ENCODE measurements at regions not wholly inside any gene's neighbourhood (a gene's known extent, or its start where the extent isn't known, plus 50 kb on each side); places are given as distances from the start of the nearest gene placed in this dataset.
"Not testable (repeated sequence)": the region's sequence is repeated elsewhere in the genome, so short reads cannot be mapped to it uniquely, and the experiment has no call there.

DNA sequence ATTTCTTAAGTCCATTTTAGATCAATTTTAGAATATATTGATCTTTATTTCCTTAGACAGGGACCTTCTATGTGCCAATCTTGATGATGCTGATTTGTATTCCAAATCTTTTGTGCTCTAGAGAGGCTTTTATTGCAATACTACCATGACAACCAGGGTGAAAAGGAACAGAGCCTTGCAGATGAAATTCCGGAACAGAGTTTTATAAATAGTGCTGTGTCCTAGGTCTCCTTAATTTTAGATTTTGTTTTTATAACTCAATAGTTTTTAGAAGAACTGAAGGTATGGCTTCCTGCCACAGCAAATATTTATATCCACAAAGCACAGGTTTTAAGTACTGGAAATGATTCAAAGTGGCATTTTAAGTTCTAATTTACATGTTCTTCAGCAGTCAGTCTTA is 160.2 kb downstream of the PMAIP1 start:
- no peak for DNase-seq

DNA sequence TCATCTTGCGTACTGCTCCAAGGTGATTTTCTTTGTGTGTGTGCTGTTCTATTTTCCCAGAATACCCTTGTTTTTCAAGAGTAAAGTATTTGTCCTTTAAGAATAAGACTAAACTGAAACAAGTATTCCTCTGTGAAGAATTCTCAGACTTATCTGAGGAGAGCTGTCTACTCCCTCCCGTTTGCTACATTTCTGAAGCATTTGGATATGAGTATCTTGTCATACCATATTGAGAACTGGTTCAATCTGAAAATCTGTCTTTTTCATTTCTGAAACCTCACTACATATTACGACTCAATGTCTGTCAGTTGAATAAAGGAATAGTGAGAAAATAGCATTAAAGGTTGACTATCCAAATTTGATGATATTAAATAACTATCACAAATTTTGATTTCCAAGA is 159.4 kb downstream of the PMAIP1 start:
- no peak for DNase-seq

DNA sequence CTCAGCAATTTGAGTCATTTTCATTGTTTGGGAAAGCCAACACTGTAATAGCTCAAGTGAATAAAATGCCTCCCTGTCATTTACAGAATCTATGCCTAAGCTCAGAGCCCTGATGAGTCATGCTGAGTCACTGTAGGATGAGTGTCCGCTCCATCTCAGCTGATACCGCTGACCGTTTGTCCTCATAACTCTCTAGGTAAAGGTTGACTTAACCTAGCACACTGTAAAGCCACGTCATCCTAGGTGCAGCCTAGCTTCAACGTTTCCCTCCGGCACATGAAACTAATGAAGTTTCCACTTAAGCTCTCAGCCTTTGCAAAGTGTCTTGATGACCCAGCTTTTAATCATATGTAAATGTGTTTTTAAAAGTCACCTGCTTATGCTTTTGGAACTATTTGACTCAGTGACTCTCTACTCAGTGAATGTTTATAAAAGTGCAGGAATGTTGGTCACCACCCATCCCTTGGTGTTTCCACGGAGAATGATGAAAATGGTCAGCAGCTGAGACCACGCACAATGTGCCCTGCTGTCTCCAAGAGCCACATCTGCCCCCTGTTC is 154.0 kb downstream of the PMAIP1 start:
- DNase-seq, result peak; percentile 98

DNA sequence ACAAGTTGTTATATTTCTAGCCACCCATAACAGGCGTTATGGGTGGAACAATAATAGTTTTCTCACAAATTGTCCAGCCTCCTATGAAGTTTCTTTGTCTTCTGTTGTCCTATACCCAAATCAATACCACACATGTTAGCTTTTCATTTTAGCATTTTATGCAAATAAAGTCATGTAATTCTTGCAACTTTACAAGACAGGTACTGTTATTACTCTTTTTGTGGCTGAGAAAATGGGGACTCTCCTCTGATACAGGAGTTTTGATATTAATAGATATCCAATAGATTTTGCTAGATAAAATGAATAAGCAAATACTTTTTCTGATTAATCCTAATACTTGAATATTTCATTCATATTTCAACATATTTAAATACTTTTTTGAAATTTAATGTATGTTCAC is 151.0 kb downstream of the PMAIP1 start:
- DNase-seq, result no peak

DNA sequence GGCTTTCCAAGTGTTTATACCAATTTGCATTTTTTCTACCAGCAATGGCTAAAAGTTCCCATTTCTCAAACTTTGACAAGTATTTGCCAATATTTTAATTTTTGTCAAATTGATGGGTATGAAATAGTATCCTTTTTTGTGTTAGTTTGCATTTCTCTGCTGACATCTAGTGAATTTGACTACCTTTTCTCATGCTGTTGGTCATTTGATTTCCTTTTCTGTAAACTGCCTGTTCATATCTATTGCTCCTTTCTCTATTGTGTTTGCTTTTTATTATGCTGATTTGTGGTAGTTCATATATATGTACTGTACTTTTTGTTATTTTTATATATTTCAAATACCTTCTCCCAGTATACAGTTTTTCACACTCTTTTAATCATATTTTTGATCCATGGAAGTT is 149.4 kb downstream of the PMAIP1 start:
- DNase-seq, result no peak

DNA sequence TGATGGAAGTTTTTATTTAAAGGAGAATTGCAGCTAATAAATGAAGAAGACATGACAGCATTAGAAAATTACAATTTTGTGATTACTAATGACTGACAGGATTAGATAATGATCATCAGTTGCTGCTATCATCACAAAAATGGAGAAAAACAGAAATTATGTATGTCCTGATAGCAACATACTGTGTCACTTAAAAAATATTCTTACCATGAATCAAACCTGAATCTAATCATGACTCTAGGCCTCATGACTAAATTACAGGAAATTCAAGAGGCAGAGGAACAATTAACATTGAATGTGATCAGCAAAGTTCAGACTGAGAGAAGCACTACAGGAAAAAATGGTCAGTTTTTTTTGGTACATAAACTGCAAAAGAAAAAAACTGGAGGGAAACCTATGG is 147.8 kb downstream of the PMAIP1 start:
- peak; percentile 52 for DNase-seq

DNA sequence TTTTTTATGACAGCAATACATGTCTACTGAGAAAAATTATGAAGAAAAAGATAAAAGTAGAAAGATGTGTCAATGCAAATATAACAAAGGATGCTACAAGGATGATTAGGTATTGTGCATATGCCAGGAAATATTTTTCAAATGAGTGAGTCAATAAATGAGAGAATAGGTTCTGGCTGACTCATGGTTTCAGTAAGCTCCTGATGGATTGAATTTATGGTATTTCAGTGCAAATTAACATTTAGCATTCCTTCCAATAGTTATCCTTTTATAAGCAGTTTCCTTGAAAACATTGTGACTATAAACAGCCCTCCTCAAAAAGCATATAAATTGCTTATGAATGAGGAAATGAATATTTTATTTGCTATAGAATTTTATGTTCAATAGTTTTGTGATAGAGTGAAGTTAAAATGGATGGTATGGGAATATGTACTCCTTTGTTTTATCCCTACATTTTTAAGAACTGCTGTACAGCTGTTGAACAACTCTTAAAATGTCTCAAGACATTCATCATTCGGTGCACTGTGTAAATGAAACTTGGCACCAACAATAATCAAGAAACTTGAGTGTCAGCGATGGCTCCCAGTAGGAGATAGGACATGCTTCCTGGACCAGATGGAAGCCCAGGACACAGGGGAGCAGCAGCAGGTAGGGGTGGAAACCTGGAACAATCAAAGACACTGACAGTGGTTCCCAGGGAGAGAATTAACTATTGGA is 144.7 kb downstream of the PMAIP1 start:
- peak; percentile 89 for DNase-seq

DNA sequence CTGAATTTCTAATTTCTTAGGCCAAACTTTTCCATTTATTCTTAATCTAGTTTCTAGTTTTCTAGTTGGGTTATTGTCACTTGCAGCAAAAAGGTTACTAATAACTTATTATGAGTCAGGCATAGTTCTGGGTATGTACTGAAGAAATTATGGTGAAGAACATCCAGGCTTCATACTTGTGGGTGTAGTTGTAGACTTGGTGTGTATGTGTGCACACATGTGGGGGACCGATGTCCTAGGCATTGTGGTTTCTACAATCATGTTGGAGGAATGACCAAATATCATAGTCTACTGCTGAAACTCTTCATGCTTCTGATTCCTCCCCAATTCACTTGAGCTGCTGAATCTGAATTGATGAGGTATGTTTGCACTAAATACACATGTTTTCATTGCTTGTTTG is 141.2 kb downstream of the PMAIP1 start:
- DNase-seq, result peak; percentile 44

DNA sequence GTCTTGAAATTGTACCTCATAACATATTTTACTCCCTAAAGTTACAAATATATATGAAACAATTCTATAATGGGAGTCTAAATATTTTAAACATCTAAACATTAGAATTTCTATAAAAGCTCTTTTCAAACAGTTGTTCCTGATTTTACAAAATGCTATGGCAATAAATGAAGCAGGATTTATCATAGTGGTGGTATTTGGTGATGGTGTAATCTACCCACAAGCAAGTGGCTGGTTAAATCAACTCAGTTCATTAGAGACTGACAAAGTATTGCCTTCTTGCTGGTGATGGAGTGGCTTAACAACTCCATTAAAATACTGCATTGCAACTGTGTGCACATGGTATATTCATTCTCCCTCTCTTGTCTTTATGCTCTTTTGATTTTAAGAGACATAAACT is 138.9 kb downstream of the PMAIP1 start:
- DNase-seq, result no peak

DNA sequence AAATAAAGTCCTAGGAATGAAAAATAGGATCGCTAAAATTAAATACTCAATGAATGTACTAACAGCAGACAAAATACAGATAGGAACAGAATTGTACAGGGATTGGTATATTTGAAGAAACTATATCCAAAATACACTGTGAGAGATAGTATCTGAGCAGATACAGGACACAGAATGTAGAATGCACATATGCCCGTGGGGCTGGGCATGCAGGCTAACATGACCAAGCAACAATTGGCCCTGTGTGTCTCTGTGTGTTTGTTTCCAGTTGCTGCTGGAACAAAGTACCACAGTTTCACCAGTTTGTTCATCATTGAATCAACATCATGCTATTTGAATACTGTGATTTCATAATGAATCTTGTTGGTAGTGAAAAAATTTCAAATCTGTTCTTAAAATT is 127.6 kb downstream of the PMAIP1 start:
- no peak for DNase-seq

DNA sequence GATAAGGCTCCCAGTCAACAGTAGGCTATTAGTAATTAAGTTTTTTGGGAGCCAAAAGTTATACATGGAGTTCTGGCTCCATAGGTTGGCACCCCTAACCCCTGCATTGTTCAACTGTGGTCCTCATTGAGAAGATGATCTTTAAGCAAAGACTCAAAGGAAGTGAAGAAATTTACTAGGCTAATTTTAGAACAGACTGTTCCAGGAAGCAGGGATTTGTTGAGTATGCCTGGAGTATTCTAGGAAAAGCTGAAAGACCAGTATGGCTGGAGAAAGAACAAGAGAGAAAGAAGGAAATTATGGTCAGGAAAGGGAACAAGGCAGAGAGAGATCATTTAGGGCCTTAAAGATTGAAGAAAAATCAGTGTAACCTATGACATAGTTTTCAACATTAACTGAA is 125.1 kb downstream of the PMAIP1 start:
- DNase-seq, result no peak

DNA sequence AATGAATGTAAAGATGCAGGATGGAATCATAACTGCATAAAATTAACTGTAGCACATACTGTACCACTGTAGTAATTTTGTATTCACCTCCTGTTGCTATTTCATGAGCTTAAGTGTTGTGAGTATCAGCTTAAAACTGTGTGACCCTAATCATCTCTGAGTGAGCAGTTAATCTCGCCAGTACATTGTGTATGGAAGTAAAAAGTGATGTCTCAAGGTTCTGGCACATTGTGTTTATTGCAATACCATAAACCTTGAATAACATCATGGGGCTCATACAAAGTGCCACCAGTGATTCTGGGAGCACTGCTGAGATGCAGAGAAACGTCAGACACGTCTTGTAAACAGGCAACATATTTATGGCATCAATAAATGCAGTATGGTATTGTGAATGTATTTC is 124.5 kb downstream of the PMAIP1 start:
- DNase-seq, result no peak

DNA sequence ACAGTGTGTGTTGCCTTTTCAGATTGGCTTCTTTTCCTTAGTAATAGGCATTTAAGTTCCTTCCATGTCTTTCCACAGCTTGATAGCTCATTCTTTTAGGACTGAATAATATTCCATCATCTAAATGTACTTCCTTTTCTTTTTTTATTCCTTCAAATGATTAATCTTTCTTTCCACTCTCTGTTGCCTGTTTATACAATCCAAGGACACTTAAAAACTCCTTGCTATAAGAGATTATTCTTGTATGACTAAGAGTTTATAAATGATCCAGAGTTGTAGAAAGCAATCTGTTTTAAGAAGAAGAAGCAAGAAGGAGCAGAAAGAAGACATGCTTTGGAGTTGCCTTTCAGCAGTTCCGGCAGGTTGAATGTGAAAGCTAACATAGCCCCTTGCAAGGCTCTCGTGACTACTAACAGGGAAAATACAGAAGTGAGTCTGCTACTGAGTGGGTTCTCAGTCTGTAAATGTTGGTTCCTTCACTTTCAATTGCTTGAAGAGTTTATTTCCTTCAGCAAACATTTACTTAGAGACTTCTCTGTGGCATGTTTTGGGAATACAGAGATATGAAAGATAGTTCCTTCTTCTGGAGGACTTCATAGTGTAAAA is 123.0 kb downstream of the PMAIP1 start:
- DNase-seq, result no peak

DNA sequence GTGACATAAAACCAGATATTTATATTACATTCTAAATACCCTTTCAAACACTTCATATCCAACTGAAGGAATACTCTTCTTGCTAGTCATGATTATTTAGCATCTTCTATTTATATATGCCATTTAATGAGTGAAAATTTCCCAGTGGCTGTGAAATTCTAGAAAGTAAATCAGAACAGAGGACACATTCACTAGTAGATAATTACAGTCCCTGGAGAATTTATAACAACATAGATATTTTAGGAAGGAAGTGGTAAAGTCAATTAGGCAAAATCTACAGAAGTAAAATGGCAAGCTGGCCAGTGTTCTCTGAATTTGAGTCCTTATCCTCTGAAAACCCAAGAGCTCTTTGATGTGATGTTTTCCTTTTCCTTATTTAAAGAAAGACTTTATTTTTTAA is 121.8 kb downstream of the PMAIP1 start:
- no peak for DNase-seq

DNA sequence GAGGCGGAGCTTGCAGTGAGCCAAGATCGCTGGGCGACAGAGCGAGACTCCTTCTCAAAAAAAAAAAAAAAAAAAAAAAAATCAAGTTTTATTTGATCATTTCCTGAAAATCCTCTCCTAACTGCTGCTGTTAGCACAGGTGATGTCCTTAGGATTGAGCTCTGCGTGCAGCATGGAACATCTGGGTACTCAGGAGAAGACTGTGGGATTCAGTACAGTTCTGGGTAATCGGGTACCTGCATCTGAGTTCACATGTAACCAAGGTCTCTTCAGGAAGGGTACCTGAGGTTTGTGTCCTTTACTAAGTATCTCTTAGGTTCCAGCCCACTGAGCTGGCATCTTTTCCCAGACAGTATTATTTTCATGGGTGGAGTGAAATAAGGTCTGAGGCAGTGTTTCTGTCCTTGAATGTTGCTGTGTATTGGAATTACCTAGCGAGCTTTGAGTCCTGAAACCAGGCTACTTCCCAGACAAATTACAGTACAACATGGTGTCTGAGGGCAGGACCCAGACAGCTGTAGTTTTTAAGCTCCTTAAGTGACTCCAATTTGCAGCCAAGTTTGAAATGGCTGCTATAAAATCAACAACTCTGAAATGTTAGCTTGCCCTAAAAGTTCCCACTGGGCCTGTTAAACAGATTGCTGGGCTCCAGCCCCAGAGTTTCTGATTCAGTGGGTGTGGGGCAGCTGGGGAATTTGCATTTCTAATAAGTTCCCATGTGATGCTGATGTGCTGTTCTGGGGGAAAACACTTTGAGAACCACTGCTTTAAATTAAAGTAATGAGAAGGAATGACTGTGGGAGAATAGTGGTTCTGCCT is 120.5 kb downstream of the PMAIP1 start:
- DNase-seq, result peak; percentile 47

DNA sequence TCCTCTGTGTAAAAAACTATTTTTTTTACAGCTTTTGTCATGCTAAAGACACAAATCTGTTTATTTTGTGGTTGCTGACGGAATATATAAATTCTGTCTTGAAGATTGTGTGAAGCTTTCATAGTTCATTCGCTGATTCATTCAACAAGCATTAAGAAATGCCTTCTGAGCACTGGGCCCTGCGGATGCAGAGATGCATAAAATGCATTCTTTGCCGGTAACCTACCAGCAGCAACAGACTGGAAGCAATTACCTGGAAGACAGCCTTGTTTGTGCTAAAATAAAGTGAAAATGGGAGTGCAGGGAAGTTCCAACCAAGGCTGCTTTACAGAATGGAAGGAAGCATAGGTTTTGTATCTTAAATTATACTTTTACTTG is 119.7 kb downstream of the PMAIP1 start:
- DNase-seq, result peak; percentile 89

DNA sequence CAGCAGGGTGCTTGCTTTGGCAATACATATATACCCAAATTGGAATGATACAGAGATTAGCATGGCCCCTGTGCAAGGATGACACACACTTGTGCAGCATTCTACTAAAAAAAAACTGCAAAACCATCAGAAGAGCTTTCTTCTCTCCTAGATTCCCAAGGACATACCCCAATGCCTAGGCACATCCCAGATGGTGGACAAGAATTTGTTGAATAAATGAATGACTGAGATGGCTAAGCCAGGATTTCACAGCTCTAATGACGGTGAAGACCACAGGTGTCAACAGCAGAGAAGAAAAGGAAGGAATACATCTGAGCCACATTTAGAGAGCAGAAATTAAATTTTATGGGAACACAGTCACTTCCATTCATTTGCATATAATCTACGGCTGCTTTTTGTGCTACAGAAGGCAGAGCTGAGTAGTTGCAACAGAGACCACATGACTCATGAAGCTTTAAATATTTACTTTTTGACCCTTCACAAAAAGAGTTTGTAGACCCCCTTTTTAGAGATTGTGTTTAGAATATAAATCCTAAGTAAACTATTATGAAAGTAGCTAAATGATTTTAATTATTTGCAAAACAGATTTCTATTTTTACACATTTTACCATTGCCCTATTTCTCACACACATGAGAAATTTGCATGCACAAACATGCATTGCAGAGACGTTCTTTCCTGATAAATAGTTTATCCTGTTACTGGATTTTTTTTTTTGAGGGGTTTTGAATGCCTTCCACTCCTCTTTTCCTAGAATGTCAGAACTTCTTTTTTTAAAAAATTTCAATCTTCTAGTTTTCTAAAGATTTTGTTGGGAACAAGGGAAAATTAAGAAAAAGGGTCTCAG is 119.0 kb downstream of the PMAIP1 start:
- peak; percentile 47 for DNase-seq

DNA sequence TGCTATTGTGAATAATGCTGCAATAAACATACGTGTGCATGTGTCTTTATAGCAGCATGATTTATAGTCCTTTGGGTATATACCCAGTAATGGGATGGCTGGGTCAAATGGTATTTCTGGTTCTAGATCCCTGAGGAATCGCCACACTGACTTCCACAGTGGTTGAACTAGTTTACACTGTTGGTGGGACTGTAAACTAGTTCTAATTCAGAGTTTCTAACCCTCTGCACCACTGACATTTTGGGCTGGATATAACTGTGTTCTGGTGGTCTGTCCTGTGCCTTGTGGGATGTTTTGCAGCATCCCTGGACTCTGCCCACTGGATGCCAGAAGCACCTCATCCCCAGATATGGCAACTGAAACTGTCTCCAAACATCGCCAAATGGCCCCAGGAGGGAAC is 118.3 kb downstream of the PMAIP1 start:
- DNase-seq, result not testable (repeated sequence)

DNA sequence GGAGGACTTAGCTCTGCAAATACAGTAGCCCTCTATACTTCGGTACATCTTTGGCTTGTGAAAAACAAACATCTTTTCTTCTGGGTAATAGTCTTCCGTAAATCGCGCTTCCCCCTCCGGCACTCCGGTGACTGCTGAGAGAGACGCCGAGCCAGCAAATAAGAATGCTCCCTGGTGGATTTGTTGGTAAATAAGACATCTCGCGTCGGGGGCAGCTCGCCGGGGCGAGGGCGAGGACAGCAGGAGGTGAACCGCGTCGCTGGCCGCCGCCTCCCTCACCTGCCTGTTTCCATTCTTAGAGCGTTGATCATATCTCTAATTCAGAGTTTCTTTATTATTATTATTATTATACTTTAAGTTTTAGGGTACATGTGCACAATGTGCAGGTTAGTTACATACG is 117.6 kb downstream of the PMAIP1 start:
- DNase-seq, result no peak

DNA sequence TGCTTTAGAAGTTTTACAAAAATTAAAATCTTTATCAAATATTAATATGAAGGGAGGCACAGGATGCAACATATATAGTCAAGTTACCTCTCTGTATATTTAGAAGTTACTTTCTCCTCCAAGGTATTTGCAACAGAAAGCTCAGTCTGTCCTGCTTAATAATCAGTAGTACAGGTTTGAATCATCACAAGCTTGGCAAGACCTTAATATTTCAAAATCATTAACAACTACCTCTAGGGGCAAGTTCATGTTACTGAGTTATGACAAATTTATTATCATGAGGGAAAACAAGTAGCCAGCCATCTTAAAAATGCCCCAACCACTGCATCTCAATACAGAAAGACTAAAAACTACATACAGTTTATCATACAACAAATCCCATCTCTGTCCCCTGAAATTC is 116.0 kb downstream of the PMAIP1 start:
- not testable (repeated sequence) for DNase-seq

DNA sequence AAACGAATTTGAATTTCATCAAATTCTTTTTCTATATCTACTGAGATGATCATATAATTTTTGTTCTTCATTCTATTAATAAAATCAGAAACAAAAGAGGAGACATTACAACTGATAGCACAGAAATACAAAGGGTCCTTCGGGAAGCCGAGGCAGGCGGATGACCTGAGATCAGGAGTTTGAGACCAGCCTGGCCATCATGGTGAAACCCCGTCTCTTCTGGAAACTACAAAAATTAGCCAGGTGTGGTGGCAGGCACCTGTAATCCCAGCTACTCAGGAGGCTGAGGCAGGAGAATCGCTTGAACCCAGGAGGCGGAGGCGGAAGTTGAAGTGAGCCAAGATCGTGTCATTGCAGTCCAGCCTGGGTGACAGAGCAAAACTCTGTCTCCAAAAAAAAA is 113.4 kb downstream of the PMAIP1 start:
- not testable (repeated sequence) for DNase-seq

DNA sequence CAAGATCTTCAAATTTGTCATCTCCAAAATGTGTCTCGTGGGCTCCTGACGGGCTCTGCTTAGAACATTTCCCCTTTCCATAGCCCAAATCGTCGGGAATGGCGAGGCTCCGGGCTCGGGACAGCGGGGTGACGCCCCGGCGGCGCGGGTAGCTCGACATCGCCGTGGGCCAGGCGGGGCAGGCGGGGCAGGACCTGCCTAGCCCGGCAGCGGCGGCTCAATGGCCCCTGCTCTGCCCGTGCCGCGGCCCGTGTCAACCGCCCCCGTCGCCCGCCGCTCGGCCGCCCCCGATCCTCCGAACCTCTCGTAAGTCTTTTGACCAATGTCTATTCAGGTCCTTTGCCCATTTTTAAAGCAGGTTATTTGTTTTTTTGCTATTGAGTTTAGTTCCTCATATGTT is 111.2 kb downstream of the PMAIP1 start:
- DNase-seq, result no peak

DNA sequence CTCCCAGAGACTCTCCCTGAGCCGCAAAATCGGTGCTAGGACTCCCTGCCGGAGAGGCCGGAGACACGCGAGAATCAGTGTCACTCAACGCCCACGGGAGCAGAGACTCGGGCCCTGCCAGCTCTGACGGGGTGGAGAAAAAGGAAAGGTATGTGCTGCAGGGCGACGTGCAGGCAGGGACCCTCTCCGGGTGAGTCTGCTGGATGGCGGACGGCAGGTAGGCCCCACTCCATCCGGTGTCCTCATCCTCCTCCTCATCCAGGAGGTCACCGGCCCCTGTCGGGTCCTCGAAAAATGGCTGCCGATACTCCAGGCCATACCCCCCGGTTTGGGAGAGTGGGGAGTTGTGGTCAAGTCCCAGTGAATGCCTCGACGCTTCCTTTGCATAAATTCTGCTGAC is 110.7 kb downstream of the PMAIP1 start:
- no peak for DNase-seq
